Pancreas (tissue), 10 donors: ENCODE measurements at regions not wholly inside any gene's neighbourhood (a gene's known extent, or its start where the extent isn't known, plus 50 kb on each side); places are given as distances from the start of the nearest gene placed in this dataset.
"Not testable (repeated sequence)": the region's sequence is repeated elsewhere in the genome, so short reads cannot be mapped to it uniquely, and the experiment has no call there.

Experiments used
- ATAC-seq, 4 donors: fragments of 200-7000 bp; cut with Tn5 transposase; one replicate each; pipeline versions ENCODE4 v1.8.0 to v1.9.1; 2020; ENCODE audit warnings: mild to moderate bottlenecking in 4 of 4, moderate library complexity in 4 of 4
- DNase-seq, 6 donors: peaks; one replicate each; pipeline ENCODE4 v3.0.0-alpha.2; 2020
- FAIRE-seq: peaks from 2 replicates; lab custom pipeline; 2012; peaks lifted over from hg19 to GRCh38; lab: Jason Lieb, UNC
- H3K27ac ChIP-seq, 4 donors: fragments of 200-600 bp; sonication (generic); 1 replicate in 3 of 4; 2 replicates in 1 of 4; pipeline versions ENCODE4 v1.5.0 to v1.8.0; 2020
- H3K27me3 ChIP-seq, 4 donors: fragments of 200-600 bp; one replicate each; pipeline ENCODE4 v1.8.0; 2021
- H3K36me3 ChIP-seq, 3 donors: fragments of 200-600 bp; sonication (generic) in 1 of 3; one replicate each; pipeline versions ENCODE4 v1.5.0 to v1.8.0; 2020 to 2021
- H3K4me1 ChIP-seq, 3 donors: fragments of 200-600 bp; one replicate each; pipeline ENCODE4 v1.8.0; 2021
- H3K4me3 ChIP-seq, 4 donors: fragments of 200-600 bp; sonication (generic) in 2 of 4; one replicate each; pipeline versions ENCODE4 v1.5.0 to v1.8.0; 2020 to 2021
- H3K9me3 ChIP-seq, 4 donors: fragments of 200-600 bp; one replicate each; pipeline ENCODE4 v1.8.0; 2021
- WGBS, 2 donors: extraction: QIAGEN DNeasy Blood & Tissue Kit; methylation state at CpG; one replicate each; pipeline ENCODE4 v1.1.7; 2013; 5-methylcytosine and 5-hydroxymethylcytosine counted together
- intact Hi-C, 3 donors: fragments of 100-400 bp; cut with DNase I; formaldehyde crosslinking; loops; one replicate each; pipeline versions ENCODE4 v1.11.1 to v1.14.2; 2022
- TF ChIP-seq, protein P1 (sequence below), 4 donors: fragments of 200-600 bp; sonication (generic) in 3 of 4; IDR thresholded peaks; one replicate each; pipeline versions ENCODE4 v1.5.0 to v1.8.0; 2021; ENCODE audit warnings: antibody characterized with exemption in 4 of 4
- donor health status: healthy with polysubstance abuse.
- donor health status: DM: no; HTN: no; CAD: no; lungs with moderate emphysema.
- donor health status: DM: no; HTN: no; CAD: no.
- donor health status: control.
- donor health status: control.
- donor health status: Bipolar disorder and iron deficiency.
- donor health status: DM: yes; HTN: yes; CAD: no.
- donor health status: DM: no; HTN: no; CAD: no.
- donor health status: DM: no; HTN: no; CAD: no.
- donor health status: DM: yes; HTN: yes; CAD: no.

DNA sequence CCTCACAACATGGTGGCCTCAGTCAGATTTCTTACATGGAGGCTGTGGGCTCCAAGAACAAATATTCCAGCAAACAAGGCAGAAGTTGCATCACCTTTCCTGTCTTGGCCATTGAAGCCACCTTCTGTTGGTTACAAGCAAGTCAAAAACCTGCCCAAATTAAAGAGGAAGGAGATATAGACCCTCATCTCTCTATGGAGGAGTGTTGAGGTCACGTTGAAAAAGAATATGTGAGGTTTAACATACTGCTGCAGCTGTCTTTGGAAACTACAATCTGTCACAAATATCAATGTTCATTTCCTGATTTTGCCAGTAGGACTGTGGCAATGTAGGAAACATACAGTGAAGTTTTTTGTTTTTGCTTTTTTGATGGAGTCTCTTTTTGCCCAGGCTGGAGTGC lies 211.4 kb downstream of the COPRS start:
- no peaks in the 10 kb centered on the region for H3K27me3 ChIP-seq
- TF ChIP-seq, protein P1, sequence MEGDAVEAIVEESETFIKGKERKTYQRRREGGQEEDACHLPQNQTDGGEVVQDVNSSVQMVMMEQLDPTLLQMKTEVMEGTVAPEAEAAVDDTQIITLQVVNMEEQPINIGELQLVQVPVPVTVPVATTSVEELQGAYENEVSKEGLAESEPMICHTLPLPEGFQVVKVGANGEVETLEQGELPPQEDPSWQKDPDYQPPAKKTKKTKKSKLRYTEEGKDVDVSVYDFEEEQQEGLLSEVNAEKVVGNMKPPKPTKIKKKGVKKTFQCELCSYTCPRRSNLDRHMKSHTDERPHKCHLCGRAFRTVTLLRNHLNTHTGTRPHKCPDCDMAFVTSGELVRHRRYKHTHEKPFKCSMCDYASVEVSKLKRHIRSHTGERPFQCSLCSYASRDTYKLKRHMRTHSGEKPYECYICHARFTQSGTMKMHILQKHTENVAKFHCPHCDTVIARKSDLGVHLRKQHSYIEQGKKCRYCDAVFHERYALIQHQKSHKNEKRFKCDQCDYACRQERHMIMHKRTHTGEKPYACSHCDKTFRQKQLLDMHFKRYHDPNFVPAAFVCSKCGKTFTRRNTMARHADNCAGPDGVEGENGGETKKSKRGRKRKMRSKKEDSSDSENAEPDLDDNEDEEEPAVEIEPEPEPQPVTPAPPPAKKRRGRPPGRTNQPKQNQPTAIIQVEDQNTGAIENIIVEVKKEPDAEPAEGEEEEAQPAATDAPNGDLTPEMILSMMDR (IDR thresholded peaks at IDR 0.05), result no peak
- no peaks in the 10 kb centered on the region for H3K9me3 ChIP-seq
- intact Hi-C loops, result no loop called here
- no peak overlapping the region for H3K27ac ChIP-seq
- no peaks in the 10 kb centered on the region for H3K4me1 ChIP-seq
- H3K4me3 ChIP-seq, result no peak overlapping the region
- FAIRE-seq (no peak), DNase-seq (no peak), ATAC-seq (no peak)
- no peaks in the 10 kb centered on the region for H3K36me3 ChIP-seq
- 29 to 40% methylated on average over 1 of the region's 1 CpG for WGBS, 2 donors

DNA sequence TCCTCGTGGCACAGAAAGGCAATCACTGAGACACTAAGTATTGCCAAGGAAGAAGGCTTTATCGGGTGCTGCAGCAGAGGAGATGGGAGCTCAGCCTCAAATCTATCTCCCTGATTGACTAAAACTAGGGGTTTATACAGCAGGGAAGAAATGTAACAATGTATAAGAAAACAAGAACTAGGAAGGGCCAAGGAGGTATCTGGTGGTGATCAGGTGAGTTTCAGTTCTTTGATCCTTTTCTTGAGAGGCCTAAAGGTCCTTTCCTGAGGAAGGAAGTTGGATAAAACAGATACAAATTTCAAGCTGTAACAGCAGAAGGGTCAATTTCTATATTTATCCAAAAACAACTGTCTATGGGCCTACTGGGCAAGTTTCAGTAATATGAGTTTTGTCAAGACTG lies 212.4 kb downstream of the COPRS start:
- intact Hi-C loops, result no loop called here
- Histone ChIP-seq H3K4me3 (no peak overlapping the region), H3K27ac (no peak overlapping the region), H3K4me1 (no peaks in the 10 kb centered on the region), H3K9me3 (no peaks in the 10 kb centered on the region), H3K36me3 (no peaks in the 10 kb centered on the region), H3K27me3 (no peaks in the 10 kb centered on the region)
- TF ChIP-seq, protein P1 (IDR thresholded peaks at IDR 0.05), result no peak
- DNase-seq (no peak), ATAC-seq (no peak), FAIRE-seq (no peak)
- 70 to 92% methylated on average over 2 of the region's 2 CpGs for WGBS, 2 donors

DNA sequence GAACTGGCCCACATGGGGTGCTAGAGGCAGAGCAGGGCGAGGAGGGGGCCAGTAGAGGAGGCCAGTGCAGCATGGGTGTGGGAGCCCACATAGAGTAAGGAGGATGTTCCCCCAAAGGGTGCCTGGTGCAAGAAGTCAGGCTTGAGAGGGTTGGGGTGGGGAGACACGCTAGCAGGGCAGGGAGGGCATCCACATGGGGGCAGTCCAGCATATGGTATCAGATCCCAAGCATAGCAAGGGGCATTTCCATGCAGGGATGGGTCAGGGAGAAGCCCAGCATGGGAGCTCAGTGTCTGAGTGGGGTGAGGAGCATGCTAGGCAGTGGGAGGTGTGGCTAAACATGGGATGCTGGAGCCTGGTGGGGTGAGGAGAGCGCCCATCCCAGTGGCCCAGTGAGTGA lies 213.7 kb downstream of the COPRS start:
- no peaks in the 10 kb centered on the region for H3K27me3 ChIP-seq
- WGBS, 2 donors, result 80 to 86% methylated on average over 3 of the region's 3 CpGs
- TF ChIP-seq, protein P1 (IDR thresholded peaks at IDR 0.05), result no peak
- H3K36me3 ChIP-seq, result no peaks in the 10 kb centered on the region
- intact Hi-C loops, result no loop called here
- H3K27ac ChIP-seq, result no peak overlapping the region
- H3K9me3 ChIP-seq, result no peaks in the 10 kb centered on the region
- DNase-seq (no peak), FAIRE-seq (no peak), ATAC-seq (no peak)
- H3K4me1 ChIP-seq, result no peaks in the 10 kb centered on the region
- no peak overlapping the region for H3K4me3 ChIP-seq

- intact Hi-C loops, result no loop called here
- no peaks in the 10 kb centered on the region for H3K36me3 ChIP-seq
- no peaks in the 10 kb centered on the region for H3K9me3 ChIP-seq
- TF ChIP-seq, protein P1 (IDR thresholded peaks at IDR 0.05), result no peak
- 56 to 61% methylated on average over 3 of the region's 3 CpGs for WGBS, 2 donors
- DNase-seq, result no peak
- ATAC-seq, result no peak
- H3K4me1 ChIP-seq, result no peaks in the 10 kb centered on the region
- no peak overlapping the region for H3K27ac ChIP-seq
- no peaks in the 10 kb centered on the region for H3K27me3 ChIP-seq
- FAIRE-seq, result no peak
- H3K4me3 ChIP-seq, result no peak overlapping the region
Observed at GRCh38 chr17:31631766-31632165, 227.3 kb downstream of the COPRS start.

- H3K36me3 ChIP-seq, FAIRE-seq, H3K4me3 ChIP-seq, H3K9me3 ChIP-seq, ATAC-seq, H3K27me3 ChIP-seq, DNase-seq, H3K27ac ChIP-seq, intact Hi-C loops, H3K4me1 ChIP-seq: not testable (repeated sequence)
- WGBS, 2 donors, result 80 to 91% methylated on average over 8 of the region's 8 CpGs
Observed at GRCh38 chr17:31630866-31631265, 228.2 kb downstream of the COPRS start.
